Suppressor macrophage (primary cell): ENCODE measurements at regions not wholly inside any gene's neighbourhood (a gene's known extent, or its start where the extent isn't known, plus 50 kb on each side); places are given as distances from the start of the nearest gene placed in this dataset.

Experiments used
- DNase-seq, 4 experiments: peaks; one replicate each; pipeline ENCODE4 v3.0.0-alpha.2; 2020 to 2022

GRCh38 chr13:34478376-34478775, 463.7 kb upstream of the NBEA start:
- no peak for DNase-seq

- DNase-seq, result no peak
Measured at GRCh38 chr13:34502011-34502410, 440.1 kb upstream of the NBEA start.

- no peak for DNase-seq
Measured at GRCh38 chr13:34502621-34503020, 439.4 kb upstream of the NBEA start.

- no peak for DNase-seq
Measured at GRCh38 chr13:34506796-34507195, 435.3 kb upstream of the NBEA start.

GRCh38 chr13:34507630-34508029, 434.4 kb upstream of the NBEA start:
- DNase-seq, result no peak

GRCh38 chr13:34512817-34513216, 429.3 kb upstream of the NBEA start:
- DNase-seq, result no peak

- no peak for DNase-seq
Measured at GRCh38 chr13:34513526-34513925, 428.5 kb upstream of the NBEA start.

GRCh38 chr13:34515201-34515600, 426.9 kb upstream of the NBEA start:
- DNase-seq, result no peak

GRCh38 chr13:34521171-34521570, 420.9 kb upstream of the NBEA start:
- DNase-seq, result no peak

GRCh38 chr13:34522808-34523207, 419.3 kb upstream of the NBEA start:
- no peak for DNase-seq

- DNase-seq, result no peak
Measured at GRCh38 chr13:34523406-34523805, 418.7 kb upstream of the NBEA start.

GRCh38 chr13:34533941-34534340, 408.1 kb upstream of the NBEA start:
- DNase-seq, result no peak

GRCh38 chr13:34542321-34542720, 399.7 kb upstream of the NBEA start:
- no peak for DNase-seq

GRCh38 chr13:34543836-34544235, 398.2 kb upstream of the NBEA start:
- DNase-seq, result no peak

GRCh38 chr13:34545461-34545860, 396.6 kb upstream of the NBEA start:
- DNase-seq, result no peak

- DNase-seq, result no peak
Measured at GRCh38 chr13:34546344-34547250, 395.5 kb upstream of the NBEA start.

- no peak for DNase-seq
Measured at GRCh38 chr13:34547929-34548328, 394.1 kb upstream of the NBEA start.

GRCh38 chr13:34553376-34553775, 388.7 kb upstream of the NBEA start:
- no peak for DNase-seq

- DNase-seq, result no peak
Measured at GRCh38 chr13:34555988-34556387, 386.1 kb upstream of the NBEA start.

GRCh38 chr13:34561033-34561432, 381.0 kb upstream of the NBEA start:
- no peak for DNase-seq

GRCh38 chr13:34567597-34567996, 374.5 kb upstream of the NBEA start:
- DNase-seq, result no peak

GRCh38 chr13:34570698-34571353, 371.2 kb upstream of the NBEA start:
- no peak for DNase-seq

- no peak for DNase-seq
Measured at GRCh38 chr13:34571716-34572115, 370.4 kb upstream of the NBEA start.

- no peak for DNase-seq
Measured at GRCh38 chr13:34577051-34577450, 365.0 kb upstream of the NBEA start.
